Stomach (tissue), 4 donors: ENCODE measurements at regions not wholly inside any gene's neighbourhood (a gene's known extent, or its start where the extent isn't known, plus 50 kb on each side); places are given as distances from the start of the nearest gene placed in this dataset.

Experiments used
- EP300 ChIP-seq: sonication (generic); formaldehyde crosslinking; IDR thresholded peaks from one replicate; pipeline ENCODE4 v1.6.1; 2017; ENCODE audit warnings: antibody characterized with exemption
- POLR2A ChIP-seq, 4 donors: fragments of 450-650 bp; IDR thresholded peaks; one replicate each; pipeline ENCODE4 v1.6.1; 2016; ENCODE audit warnings: antibody characterized with exemption in 4 of 4, control low read depth in 2 of 4, mild to moderate bottlenecking in 1 of 4, moderate library complexity in 1 of 4
- TF ChIP-seq, protein P1 (sequence below), 7 experiments: fragments of 450-650 bp in 4 of 7; fragments of 200-600 bp in 3 of 7; sonication (generic) in 3 of 7; IDR thresholded peaks; one replicate each; pipeline ENCODE4 v1.5.1; 2016 to 2019; ENCODE audit warnings: antibody characterized with exemption in 7 of 7, control low read depth in 2 of 7, mild to moderate bottlenecking in 1 of 7

DNA sequence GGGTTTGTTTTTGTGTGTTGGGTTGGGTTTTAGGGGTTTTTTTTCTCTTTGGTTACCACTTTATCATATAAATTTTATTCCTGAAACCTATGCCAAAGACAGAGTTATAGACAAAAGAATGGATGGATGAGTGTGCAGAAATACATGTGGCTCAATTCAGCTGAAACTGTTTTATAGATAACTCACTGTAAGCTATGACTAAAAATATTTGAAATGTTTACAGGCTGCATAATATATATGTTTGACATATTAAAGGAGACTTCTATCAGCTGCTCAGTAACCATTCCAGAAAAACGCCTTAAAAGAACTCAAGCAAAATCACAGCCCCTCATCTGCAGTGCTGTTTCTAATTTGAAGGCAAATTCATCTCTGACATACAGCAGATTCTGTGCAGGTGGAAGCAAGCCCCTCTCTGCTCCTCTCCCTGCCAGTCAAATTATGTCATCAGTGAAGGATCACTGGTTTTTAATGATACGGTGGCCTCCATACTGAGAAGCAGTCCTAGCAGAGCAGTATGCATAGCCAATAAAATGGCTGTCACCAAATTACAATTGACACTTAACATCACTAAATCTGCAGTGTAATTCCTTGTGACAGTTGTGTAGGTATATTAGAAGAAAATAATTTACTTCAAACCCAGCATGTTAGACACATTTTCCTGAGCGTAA is 301.6 kb downstream of the NR2F1-AS1 start:
- TF ChIP-seq, protein P1, sequence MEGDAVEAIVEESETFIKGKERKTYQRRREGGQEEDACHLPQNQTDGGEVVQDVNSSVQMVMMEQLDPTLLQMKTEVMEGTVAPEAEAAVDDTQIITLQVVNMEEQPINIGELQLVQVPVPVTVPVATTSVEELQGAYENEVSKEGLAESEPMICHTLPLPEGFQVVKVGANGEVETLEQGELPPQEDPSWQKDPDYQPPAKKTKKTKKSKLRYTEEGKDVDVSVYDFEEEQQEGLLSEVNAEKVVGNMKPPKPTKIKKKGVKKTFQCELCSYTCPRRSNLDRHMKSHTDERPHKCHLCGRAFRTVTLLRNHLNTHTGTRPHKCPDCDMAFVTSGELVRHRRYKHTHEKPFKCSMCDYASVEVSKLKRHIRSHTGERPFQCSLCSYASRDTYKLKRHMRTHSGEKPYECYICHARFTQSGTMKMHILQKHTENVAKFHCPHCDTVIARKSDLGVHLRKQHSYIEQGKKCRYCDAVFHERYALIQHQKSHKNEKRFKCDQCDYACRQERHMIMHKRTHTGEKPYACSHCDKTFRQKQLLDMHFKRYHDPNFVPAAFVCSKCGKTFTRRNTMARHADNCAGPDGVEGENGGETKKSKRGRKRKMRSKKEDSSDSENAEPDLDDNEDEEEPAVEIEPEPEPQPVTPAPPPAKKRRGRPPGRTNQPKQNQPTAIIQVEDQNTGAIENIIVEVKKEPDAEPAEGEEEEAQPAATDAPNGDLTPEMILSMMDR (IDR thresholded peaks at IDR 0.05): no peak
- TF ChIP-seq EP300: no peak
- TF ChIP-seq POLR2A (IDR thresholded peaks at IDR 0.05): no peak
